ENCODE measurements at regions not wholly inside any gene's neighbourhood (a gene's known extent, or its start where the extent isn't known, plus 50 kb on each side); places are given as distances from the start of the nearest gene placed in this dataset.

DNA sequence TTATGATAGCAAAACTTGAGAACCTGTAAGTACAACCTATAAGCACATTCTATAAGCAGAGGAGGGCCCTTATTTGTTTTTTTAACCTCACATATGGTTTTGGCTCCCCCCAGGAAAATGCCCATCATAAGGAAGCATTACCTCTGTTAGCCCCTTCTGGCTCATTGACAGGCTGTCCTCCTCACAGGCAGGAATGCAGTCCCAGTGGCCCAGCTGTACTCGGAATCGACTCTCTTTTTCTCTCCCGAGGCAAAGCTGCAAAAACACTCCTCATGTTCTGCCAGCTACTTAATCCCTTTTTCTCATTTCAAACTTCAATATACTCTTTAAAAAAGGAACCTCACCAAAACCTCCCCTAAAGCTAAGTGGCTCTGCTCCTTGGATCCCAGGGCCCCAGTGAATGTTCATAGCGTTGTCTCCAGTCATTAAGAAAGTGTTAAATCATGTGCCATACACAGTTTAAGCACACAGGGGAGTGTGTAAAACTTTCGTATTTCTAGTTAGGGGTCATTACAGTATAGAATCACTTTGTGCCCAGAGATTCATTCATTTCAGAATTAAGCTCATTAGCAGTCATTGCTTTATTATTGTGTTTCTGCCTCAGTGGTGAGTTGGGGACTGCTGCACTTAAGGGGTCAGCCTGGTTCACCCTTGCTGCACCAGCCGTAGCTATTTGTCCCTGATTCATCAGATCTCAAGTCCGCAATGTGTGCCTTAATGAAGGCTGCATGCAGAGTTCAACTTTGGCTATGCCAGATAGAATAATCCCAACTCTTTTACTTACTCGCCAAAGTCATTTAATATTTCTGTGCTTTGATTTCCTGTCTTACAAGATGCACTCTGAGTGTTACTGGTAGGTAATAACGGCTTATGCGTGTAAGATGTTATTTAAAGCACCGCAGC, 57.6 kb downstream of the JRKL start:
- Histone ChIP-seq H3K9me3 (no peaks in the 10 kb centered on the region), H3K27me3 (peaks cover 0 to 13% (median 0%) of the 10 kb centered on the region in 4 donors), H3K4me3 (no peak overlapping the region), H3K27ac (no peak overlapping the region), H3K36me3 (no peaks in the 10 kb centered on the region), H3K4me1 (no peaks in the 10 kb centered on the region)
- no peak for TF ChIP-seq POLR2A (IDR thresholded peaks at IDR 0.05)
- TF ChIP-seq, protein P1, sequence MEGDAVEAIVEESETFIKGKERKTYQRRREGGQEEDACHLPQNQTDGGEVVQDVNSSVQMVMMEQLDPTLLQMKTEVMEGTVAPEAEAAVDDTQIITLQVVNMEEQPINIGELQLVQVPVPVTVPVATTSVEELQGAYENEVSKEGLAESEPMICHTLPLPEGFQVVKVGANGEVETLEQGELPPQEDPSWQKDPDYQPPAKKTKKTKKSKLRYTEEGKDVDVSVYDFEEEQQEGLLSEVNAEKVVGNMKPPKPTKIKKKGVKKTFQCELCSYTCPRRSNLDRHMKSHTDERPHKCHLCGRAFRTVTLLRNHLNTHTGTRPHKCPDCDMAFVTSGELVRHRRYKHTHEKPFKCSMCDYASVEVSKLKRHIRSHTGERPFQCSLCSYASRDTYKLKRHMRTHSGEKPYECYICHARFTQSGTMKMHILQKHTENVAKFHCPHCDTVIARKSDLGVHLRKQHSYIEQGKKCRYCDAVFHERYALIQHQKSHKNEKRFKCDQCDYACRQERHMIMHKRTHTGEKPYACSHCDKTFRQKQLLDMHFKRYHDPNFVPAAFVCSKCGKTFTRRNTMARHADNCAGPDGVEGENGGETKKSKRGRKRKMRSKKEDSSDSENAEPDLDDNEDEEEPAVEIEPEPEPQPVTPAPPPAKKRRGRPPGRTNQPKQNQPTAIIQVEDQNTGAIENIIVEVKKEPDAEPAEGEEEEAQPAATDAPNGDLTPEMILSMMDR (IDR thresholded peaks at IDR 0.05): no peak
- 64 to 67% methylated on average over 11 of the region's 11 CpGs for WGBS, 2 donors
- no peak for DNase-seq
- intact Hi-C loops (cut with DNase I): no loop called here

DNA sequence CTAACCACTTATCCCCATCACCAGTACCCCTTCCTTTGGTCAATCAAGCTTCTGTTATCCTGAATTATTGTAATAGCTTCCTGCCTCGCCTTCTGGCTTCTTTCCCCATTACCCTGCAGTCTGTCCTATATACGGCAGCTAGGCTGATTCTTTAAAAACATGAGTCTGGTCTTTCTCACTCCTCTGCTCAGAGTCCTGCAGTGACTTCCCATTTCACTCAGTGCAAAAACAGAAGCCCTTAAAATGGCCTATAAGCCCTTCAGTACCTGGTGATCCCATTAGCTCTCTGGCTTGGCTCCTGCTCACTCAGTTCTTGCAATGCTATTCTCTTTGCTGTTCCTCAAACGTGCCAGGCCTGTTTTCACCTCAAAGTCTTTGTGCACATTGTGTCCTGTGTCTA, 58.4 kb downstream of the JRKL start:
- Histone ChIP-seq H3K4me3 (no peak overlapping the region), H3K27ac (no peak overlapping the region), H3K27me3 (peaks cover 0 to 13% (median 0%) of the 10 kb centered on the region in 4 donors), H3K9me3 (no peaks in the 10 kb centered on the region), H3K4me1 (no peaks in the 10 kb centered on the region), H3K36me3 (no peaks in the 10 kb centered on the region)
- intact Hi-C loops (cut with DNase I): no loop called here
- TF ChIP-seq, protein P1 (IDR thresholded peaks at IDR 0.05): no peak
- no peak for TF ChIP-seq POLR2A (IDR thresholded peaks at IDR 0.05)
- DNase-seq: no peak
- WGBS, 2 donors: 59 to 62% methylated on average over 3 of the region's 3 CpGs

DNA sequence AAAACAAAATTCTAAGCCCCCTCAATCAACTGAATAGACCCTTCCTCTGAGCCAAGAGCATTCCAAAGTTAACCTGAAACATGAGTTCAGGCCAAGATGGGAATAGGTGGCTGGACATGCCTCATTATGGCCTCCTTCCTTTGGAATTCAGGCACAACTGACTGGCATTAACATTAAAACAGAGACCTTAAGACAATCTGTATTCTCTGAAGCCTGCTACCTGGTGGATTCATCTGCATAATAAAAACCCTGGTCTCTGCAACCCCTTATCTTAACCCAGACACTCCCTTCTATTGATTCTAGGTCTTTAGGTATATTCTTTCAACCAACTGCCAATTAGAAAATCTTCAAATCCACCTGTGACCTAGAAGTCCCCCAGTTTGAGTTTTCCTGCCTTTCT, 66.3 kb downstream of the JRKL start:
- no peaks in the 10 kb centered on the region for H3K9me3 ChIP-seq
- no peaks in the 10 kb centered on the region for H3K4me1 ChIP-seq
- H3K27ac ChIP-seq: no peak overlapping the region
- intact Hi-C loops (cut with DNase I): no loop called here
- no peak overlapping the region for H3K4me3 ChIP-seq
- no peak for DNase-seq
- H3K27me3 ChIP-seq: peaks cover 0 to 17% (median 0%) of the 10 kb centered on the region in 4 donors
- TF ChIP-seq, protein P1 (IDR thresholded peaks at IDR 0.05): no peak
- TF ChIP-seq POLR2A (IDR thresholded peaks at IDR 0.05): no peak
- no peaks in the 10 kb centered on the region for H3K36me3 ChIP-seq

DNA sequence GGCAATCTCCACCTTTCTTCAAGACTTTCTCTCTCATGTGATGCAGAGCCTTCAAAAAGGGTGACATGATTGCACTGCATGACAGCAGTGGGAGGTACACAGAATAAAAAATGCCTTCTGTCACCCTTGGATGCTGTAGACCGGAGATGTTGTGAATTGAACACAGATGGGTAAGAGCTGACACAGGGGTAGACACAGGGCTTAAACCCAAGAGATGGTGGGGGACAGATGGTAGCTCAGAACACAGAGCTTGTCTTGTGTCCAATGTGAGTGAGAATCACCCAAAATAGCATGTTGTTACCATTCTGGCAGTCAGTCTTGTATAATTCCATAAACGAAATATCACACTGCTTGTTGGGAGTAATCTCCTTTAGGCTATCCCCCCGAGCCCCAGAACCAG, 69.9 kb downstream of the JRKL start:
- Histone ChIP-seq H3K27me3 (peaks cover 0 to 22% (median 0%) of the 10 kb centered on the region in 4 donors), H3K4me3 (no peak overlapping the region), H3K27ac (no peak overlapping the region), H3K36me3 (no peaks in the 10 kb centered on the region), H3K9me3 (no peaks in the 10 kb centered on the region), H3K4me1 (peaks cover 0 to 10% (median 0%) of the 10 kb centered on the region in 3 donors)
- no peak for TF ChIP-seq POLR2A (IDR thresholded peaks at IDR 0.05)
- TF ChIP-seq, protein P1 (IDR thresholded peaks at IDR 0.05): no peak
- no peak for DNase-seq
- intact Hi-C loops (cut with DNase I): no loop called here
- WGBS, 2 donors: 47 to 48% methylated on average over 3 of the region's 3 CpGs

DNA sequence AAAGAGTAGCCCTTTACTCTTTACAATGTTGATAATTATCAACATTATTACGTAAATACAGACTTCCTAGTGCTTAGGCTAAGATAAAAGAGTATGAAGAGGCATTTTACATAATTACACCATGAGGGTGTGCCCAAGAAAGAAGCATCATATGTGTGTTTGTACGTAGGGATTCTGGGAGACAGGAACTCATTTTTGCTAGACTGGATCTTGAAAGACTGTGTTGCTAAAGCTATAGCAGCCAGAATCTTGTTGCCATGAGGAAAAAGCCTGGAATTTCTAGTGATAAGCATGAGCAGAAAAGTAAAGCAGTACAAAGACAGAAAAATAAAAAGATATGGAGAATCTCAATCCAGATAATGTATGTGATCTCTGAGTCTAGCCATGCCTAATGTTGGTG, 72.1 kb downstream of the JRKL start:
- no peaks in the 10 kb centered on the region for H3K36me3 ChIP-seq
- no peak overlapping the region for H3K4me3 ChIP-seq
- H3K4me1 ChIP-seq: peaks cover 0 to 10% (median 0%) of the 10 kb centered on the region in 3 donors
- TF ChIP-seq POLR2A (IDR thresholded peaks at IDR 0.05): no peak
- TF ChIP-seq, protein P1 (IDR thresholded peaks at IDR 0.05): no peak
- no peaks in the 10 kb centered on the region for H3K9me3 ChIP-seq
- no peak for DNase-seq
- intact Hi-C loops (cut with DNase I): no loop called here
- H3K27ac ChIP-seq: no peak overlapping the region
- 26 to 44% methylated on average over 2 of the region's 2 CpGs for WGBS, 2 donors
- peaks cover 0 to 22% (median 0%) of the 10 kb centered on the region in 4 donors for H3K27me3 ChIP-seq

Measured in esophagus squamous epithelium (tissue), 5 donors.